ENCODE measurements at regions not wholly inside any gene's neighbourhood (a gene's known extent, or its start where the extent isn't known, plus 50 kb on each side); places are given as distances from the start of the nearest gene placed in this dataset.

DNA sequence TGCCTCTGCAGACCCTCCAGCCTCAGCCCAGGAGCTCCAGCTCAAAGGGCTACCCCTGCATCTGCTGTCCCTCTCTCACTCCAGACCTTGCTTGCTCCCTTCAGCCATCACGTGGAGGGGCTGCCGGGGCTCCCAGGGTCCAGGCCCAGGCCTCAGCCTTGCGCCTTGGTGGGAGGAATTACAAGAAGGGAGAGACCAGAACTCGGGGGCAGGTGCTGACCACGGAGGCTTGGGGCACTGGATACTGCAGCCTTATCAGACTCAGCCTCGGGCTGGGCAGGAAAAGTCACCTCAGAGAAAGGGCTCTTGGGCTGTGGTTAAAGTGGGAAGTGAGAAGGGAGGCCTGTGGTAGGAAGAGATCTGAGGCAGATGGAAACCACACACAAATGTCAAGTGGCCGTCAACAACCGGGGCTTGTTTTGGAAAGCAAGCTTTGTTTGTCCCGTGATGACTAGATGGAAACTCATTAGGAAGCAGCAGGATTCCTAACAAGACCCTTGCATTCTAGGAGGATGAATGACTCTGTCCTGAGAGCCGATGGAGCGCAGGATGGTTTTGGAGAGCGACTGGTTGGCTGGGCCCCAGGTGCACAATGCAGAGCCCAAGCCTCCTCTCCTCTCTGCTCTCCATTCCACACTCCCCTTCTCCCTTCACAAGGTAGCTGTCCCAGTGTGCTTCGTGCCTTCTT lies 1321.7 kb downstream of the TBC1D22A start:
- FAIRE-seq: no peak
- H3K36me3 ChIP-seq (replicated peaks in 1 of 2; ENCODE audit: control insufficient read depth in 1 of 2, insufficient read depth in 2 of 2, low read length in 2 of 2): no peaks in the 10 kb centered on the region
- H3K4me1 ChIP-seq (ENCODE audit: insufficient read depth, low read length): no peaks in the 10 kb centered on the region
- no TSS peak for BruUV-seq (replicated peaks)
- ChIA-PET CTCF (ENCODE audit: low intra/inter-chr PET ratio, low total read pairs) (no interaction called here), POLR2A (no interaction called here)
- H3K9ac ChIP-seq (ENCODE audit: insufficient read depth, low read depth, low read length): no peak overlapping the region
- H3K9me3 ChIP-seq (ENCODE audit: low read length): no peaks in the 10 kb centered on the region
- no peak overlapping the region for H3K27ac ChIP-seq (ENCODE audit: extremely low read length, insufficient read depth, low read length)
- no peak for ATAC-seq
- no peaks in the 10 kb centered on the region for H3K79me2 ChIP-seq (ENCODE audit: insufficient read depth, low read length)
- H4K20me1 ChIP-seq (ENCODE audit: insufficient read depth, low read length): no peaks in the 10 kb centered on the region
- no peak for DNase-seq (ENCODE audit: low spot score)
- no peak overlapping the region for H3K4me2 ChIP-seq (ENCODE audit: low read depth, low read length)
- TF ChIP-seq HOXA5 (CRISPR knock-in tag; IDR thresholded peaks at IDR 0.05) (no peak), SALL2 (CRISPR knock-in tag; IDR thresholded peaks at IDR 0.05) (no peak), ZBTB20 (CRISPR knock-in tag; IDR thresholded peaks at IDR 0.05; ENCODE audit: borderline replicate concordance, low read depth) (no peak), SNAI1 (CRISPR knock-in tag; IDR thresholded peaks at IDR 0.05; ENCODE audit: borderline replicate concordance) (no peak), TBL1XR1 (IDR thresholded peaks at IDR 0.05; ENCODE audit: borderline replicate concordance, low read length, partially characterized antibody) (no peak), ZNF205 (CRISPR knock-in tag; IDR thresholded peaks at IDR 0.05) (no peak), ZNF720 (CRISPR knock-in tag; IDR thresholded peaks at IDR 0.05) (no peak), ZNF101 (CRISPR knock-in tag; IDR thresholded peaks at IDR 0.05; ENCODE audit: borderline replicate concordance, low read depth) (no peak), RXRA (CRISPR knock-in tag; IDR thresholded peaks at IDR 0.05) (no peak), ZNF543 (CRISPR knock-in tag; IDR thresholded peaks at IDR 0.05) (no peak)
- TF ChIP-seq, protein P1, sequence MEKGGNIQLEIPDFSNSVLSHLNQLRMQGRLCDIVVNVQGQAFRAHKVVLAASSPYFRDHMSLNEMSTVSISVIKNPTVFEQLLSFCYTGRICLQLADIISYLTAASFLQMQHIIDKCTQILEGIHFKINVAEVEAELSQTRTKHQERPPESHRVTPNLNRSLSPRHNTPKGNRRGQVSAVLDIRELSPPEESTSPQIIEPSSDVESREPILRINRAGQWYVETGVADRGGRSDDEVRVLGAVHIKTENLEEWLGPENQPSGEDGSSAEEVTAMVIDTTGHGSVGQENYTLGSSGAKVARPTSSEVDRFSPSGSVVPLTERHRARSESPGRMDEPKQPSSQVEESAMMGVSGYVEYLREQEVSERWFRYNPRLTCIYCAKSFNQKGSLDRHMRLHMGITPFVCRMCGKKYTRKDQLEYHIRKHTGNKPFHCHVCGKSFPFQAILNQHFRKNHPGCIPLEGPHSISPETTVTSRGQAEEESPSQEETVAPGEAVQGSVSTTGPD (CRISPR knock-in tag; IDR thresholded peaks at IDR 0.05): no peak
- TF ChIP-seq, protein P2, sequence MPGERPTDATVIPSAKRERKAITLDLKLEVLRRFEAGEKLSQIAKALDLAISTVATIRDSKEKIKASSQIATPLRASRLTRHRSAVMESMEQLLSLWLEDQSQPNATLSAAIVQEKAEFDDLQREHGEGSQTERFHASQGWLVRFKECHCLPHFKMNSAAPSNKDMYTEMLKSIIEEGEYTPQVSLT (CRISPR knock-in tag; IDR thresholded peaks at IDR 0.05; ENCODE audit: borderline replicate concordance, low read depth): no peak
- peaks cover 2 to 33% of the 10 kb centered on the region in 2 experiments; a peak in 4 of 5 replicates for H3K27me3 ChIP-seq (ENCODE audit: control insufficient read depth in 1 of 2, insufficient read depth in 2 of 2, low read length in 2 of 2)
- in situ Hi-C loops (cut with HindIII; ENCODE audit: extremely low pct_ligation_motif_present, low pct_unique_long_range_greater_than_20kb) (no loop called here), intact Hi-C loops (cut with micrococcal nuclease; ENCODE audit: unreplicated experiment) (no loop called here)
- H3K4me3 ChIP-seq (replicated peaks in 1 of 3; ENCODE audit: insufficient read depth in 1 of 3, low read depth in 2 of 3, low read length in 3 of 3): no peak overlapping the region
- 0% methylated on average over 10 of the region's 13 CpGs for WGBS (ENCODE audit: low lambda C conversion rate)
- no peak overlapping the region for H2AFZ ChIP-seq (ENCODE audit: low read length)

Data from HepG2 (cell line).